ENCODE measurements at regions not wholly inside any gene's neighbourhood (a gene's known extent, or its start where the extent isn't known, plus 50 kb on each side); places are given as distances from the start of the nearest gene placed in this dataset.
A peak's percentile ranks its signal among the peaks of the same experiment; 100 is the strongest.

- no peak overlapping the region for H3K27ac ChIP-seq (ENCODE audit: low read length)
Observed at GRCh38 chr13:29693275-29693945, 97.9 kb upstream of the SLC7A1 start.

DNA sequence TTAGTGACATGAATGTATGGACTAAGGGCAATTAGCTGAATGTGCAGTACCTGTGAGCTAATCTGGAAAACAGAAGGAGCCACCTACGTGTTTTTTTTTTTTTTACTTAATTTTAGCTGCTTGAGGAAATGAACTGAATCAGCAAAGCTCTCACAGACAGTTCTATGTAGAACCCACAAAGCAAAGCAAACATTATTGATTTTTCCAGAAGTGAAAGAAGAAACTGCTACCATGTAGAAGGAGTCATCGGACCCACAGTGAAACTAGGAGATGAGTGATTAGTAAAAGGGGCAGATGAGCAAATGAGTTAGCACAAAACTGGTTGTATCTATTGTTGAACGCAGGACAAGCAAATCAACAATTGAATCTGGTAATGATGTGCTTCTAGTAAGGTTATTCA lies 94.1 kb upstream of the SLC7A1 start:
- Histone ChIP-seq H3K27ac (ENCODE audit: low read length) (no peak overlapping the region), H3K4me3 (ENCODE audit: low read length) (no peak overlapping the region), H3K27me3 (ENCODE audit: control insufficient read depth, insufficient read depth) (no peaks in the 10 kb centered on the region), H3K9me3 (ENCODE audit: control insufficient read depth, low read length) (no peaks in the 10 kb centered on the region), H3K4me1 (ENCODE audit: control insufficient read depth, insufficient read depth, low read length) (no peaks in the 10 kb centered on the region)
- intact Hi-C loops (cut with DNase I) = no loop called here
- no peak for ATAC-seq
- 82% methylated on average over 3 of the region's 3 CpGs for WGBS
- DNase-seq = no peak

More at GRCh38 chr13:29693275-29693945, 97.9 kb upstream of the SLC7A1 start:
- H3K4me1 ChIP-seq (ENCODE audit: control insufficient read depth, insufficient read depth, low read length) = no peaks in the 10 kb centered on the region
- H3K4me3 ChIP-seq (ENCODE audit: low read length) = no peak overlapping the region
- 86% methylated on average over 13 of the region's 13 CpGs for WGBS
- ATAC-seq (no peak), DNase-seq (peak in 1 of 3 donors; percentile 35)
- intact Hi-C loops (cut with DNase I) = no loop called here
- no peaks in the 10 kb centered on the region for H3K27me3 ChIP-seq (ENCODE audit: control insufficient read depth, insufficient read depth)
- H3K9me3 ChIP-seq (ENCODE audit: control insufficient read depth, low read length) = no peaks in the 10 kb centered on the region

GRCh38 chr13:29688193-29688592 lies 92.7 kb upstream of the SLC7A1 start:
- intact Hi-C loops (cut with DNase I) = no loop called here
- no peaks in the 10 kb centered on the region for H3K9me3 ChIP-seq (ENCODE audit: control insufficient read depth, low read length)
- DNase-seq (no peak), ATAC-seq (peak in 1 of 2 donors; percentile 48)
- H3K27me3 ChIP-seq (ENCODE audit: control insufficient read depth, insufficient read depth) = no peaks in the 10 kb centered on the region
- no peaks in the 10 kb centered on the region for H3K4me1 ChIP-seq (ENCODE audit: control insufficient read depth, insufficient read depth, low read length)
- peak overlapping the region; percentile 7 for H3K27ac ChIP-seq (ENCODE audit: low read length)
- WGBS = 88% methylated on average over 3 of the region's 3 CpGs
- H3K4me3 ChIP-seq (ENCODE audit: low read length) = no peak overlapping the region

- no peaks in the 10 kb centered on the region for H3K27me3 ChIP-seq (ENCODE audit: control insufficient read depth, insufficient read depth)
- H3K4me3 ChIP-seq (ENCODE audit: low read length) = no peak overlapping the region
- DNase-seq = no peak
- intact Hi-C loops (cut with DNase I) = no loop called here
- no peak overlapping the region for H3K27ac ChIP-seq (ENCODE audit: low read length)
- no peak for ATAC-seq
- no peaks in the 10 kb centered on the region for H3K9me3 ChIP-seq (ENCODE audit: control insufficient read depth, low read length)
- H3K4me1 ChIP-seq (ENCODE audit: control insufficient read depth, insufficient read depth, low read length) = no peaks in the 10 kb centered on the region
- WGBS = 58% methylated on average over 1 of the region's 1 CpG
Observed at GRCh38 chr13:29684441-29684840, 89.0 kb upstream of the SLC7A1 start.

GRCh38 chr13:29683041-29683440 lies 87.6 kb upstream of the SLC7A1 start:
- H3K4me3 ChIP-seq (ENCODE audit: low read length) = no peak overlapping the region
- no peaks in the 10 kb centered on the region for H3K27me3 ChIP-seq (ENCODE audit: control insufficient read depth, insufficient read depth)
- H3K9me3 ChIP-seq (ENCODE audit: control insufficient read depth, low read length) = no peaks in the 10 kb centered on the region
- no peak for ATAC-seq
- WGBS = 76% methylated on average over 4 of the region's 4 CpGs
- H3K4me1 ChIP-seq (ENCODE audit: control insufficient read depth, insufficient read depth, low read length) = no peaks in the 10 kb centered on the region
- H3K27ac ChIP-seq (ENCODE audit: low read length) = no peak overlapping the region
- DNase-seq = no peak
- intact Hi-C loops (cut with DNase I) = no loop called here

DNA sequence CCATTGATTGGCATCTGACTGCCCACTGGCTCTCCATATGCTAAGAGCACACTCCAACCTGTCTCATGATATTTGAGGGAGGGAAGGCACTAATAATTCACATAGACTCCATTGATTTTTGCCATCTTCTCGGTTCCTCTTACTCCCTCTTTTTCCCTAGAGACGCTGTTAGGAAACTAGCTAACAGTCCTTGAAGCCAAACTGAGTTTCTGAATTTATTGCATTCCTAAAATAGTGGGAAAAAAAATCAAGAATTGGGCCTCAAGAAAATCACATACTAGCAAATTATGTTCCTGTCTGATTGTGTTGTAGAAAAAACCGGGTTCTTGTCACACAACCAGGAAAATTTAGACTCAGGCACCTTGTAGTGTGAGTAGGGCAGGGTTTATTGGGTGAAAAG lies 86.4 kb upstream of the SLC7A1 start:
- WGBS = 55% methylated on average over 3 of the region's 3 CpGs
- Histone ChIP-seq H3K9me3 (ENCODE audit: control insufficient read depth, low read length) (no peaks in the 10 kb centered on the region), H3K4me1 (ENCODE audit: control insufficient read depth, insufficient read depth, low read length) (no peaks in the 10 kb centered on the region), H3K4me3 (ENCODE audit: low read length) (no peak overlapping the region), H3K27me3 (ENCODE audit: control insufficient read depth, insufficient read depth) (no peaks in the 10 kb centered on the region), H3K27ac (ENCODE audit: low read length) (no peak overlapping the region)
- intact Hi-C loops (cut with DNase I) = no loop called here
- ATAC-seq (no peak), DNase-seq (no peak)

DNA sequence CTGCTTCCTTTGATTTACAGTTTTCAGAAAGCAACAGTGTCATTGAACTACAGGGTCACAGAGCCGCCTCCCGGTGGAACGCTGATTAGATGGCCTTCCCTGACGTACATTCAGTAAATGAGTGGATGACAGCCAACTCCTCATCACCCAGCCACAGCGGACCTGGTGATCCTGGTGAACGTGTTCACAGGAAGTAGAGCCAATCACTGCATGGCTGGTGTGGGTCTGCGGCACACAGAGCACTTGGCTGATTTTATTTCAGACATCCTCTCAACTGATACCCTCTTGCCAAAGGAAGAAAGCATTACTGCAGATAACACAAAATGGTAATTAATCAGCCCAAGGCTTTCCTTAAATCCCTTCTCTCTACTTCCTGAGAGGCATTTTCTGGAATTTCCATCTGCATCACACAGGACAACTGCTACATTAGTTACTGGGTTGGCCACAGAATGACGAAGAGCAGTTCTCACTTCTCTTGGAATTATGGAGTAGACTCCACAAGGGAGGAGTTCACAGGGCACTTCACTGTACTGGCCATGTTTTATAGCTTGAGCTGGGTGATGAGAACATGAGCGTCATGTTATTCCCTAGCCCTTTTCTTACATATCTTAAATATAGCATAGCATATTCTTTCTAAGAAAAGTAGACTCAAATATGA lies 84.0 kb upstream of the SLC7A1 start:
- H3K27ac ChIP-seq (ENCODE audit: low read length) = no peak overlapping the region
- WGBS = 19% methylated on average over 9 of the region's 9 CpGs

DNA sequence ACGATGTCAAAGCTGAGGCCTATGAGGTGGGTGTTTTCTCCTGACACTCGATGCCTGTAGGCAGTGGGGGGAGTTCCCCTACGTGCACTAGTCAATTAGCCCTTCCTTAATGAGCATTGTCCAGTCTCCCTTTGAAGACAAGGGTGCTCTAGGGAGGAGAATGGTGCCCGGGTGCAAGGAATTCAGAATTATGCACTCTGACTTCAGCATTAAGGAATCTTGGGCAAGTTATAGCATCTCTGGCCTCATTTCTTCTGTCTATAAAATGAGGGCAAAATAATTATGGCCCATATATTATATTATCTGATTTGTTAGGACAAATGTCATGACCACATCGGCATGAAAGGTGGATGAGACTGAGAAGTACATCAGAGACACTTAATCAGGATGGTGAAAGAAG lies 82.1 kb upstream of the SLC7A1 start:
- H3K4me3 ChIP-seq (ENCODE audit: low read length) = no peak overlapping the region
- H3K9me3 ChIP-seq (ENCODE audit: control insufficient read depth, low read length) = no peaks in the 10 kb centered on the region
- intact Hi-C loops (cut with DNase I) = no loop called here
- no peak overlapping the region for H3K27ac ChIP-seq (ENCODE audit: low read length)
- WGBS = 80% methylated on average over 5 of the region's 5 CpGs
- no peaks in the 10 kb centered on the region for H3K4me1 ChIP-seq (ENCODE audit: control insufficient read depth, insufficient read depth, low read length)
- DNase-seq = no peak
- no peak for ATAC-seq
- no peaks in the 10 kb centered on the region for H3K27me3 ChIP-seq (ENCODE audit: control insufficient read depth, insufficient read depth)

More for the DNA sequence above, 84.0 kb upstream of the SLC7A1 start:
- H3K9me3 ChIP-seq (ENCODE audit: control insufficient read depth, low read length) = no peaks in the 10 kb centered on the region
- intact Hi-C loops (cut with DNase I) = no loop called here
- DNase-seq = peak; percentile 62 to 73 (median 64)
- no peak overlapping the region for H3K4me3 ChIP-seq (ENCODE audit: low read length)
- no peaks in the 10 kb centered on the region for H3K27me3 ChIP-seq (ENCODE audit: control insufficient read depth, insufficient read depth)
- peak; percentile 85 to 95 for ATAC-seq
- H3K4me1 ChIP-seq (ENCODE audit: control insufficient read depth, insufficient read depth, low read length) = no peaks in the 10 kb centered on the region

DNA sequence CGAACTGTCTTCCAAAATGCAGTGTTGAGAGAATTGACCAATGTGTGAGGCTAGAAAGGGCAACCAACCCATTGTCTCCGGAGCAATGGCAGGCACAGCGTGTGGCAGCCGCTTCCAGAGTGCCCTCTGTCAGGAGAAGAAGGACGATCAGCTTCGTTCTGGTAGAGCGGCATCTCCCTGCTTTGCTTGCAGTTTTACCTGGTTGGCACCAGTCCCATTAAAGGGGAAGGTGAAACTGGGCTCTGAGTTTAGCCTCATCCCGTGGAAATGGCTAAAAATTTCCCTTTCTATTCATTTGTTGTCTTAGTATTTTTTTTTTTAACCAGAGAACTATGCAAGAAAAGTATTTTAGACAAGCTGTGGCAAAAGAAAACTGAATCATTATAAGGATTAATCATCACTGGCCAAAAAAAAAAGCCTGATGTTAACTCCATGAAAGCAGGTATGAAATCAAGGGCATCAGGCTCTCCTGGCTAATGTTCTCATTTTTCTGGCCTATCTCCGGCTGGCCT lies 81.5 kb upstream of the SLC7A1 start:
- Histone ChIP-seq H3K27ac (ENCODE audit: low read length) (no peak overlapping the region), H3K4me1 (ENCODE audit: control insufficient read depth, insufficient read depth, low read length) (no peaks in the 10 kb centered on the region), H3K4me3 (ENCODE audit: low read length) (no peak overlapping the region), H3K9me3 (ENCODE audit: control insufficient read depth, low read length) (no peaks in the 10 kb centered on the region), H3K27me3 (ENCODE audit: control insufficient read depth, insufficient read depth) (no peaks in the 10 kb centered on the region)
- DNase-seq = no peak
- ATAC-seq = no peak
- 87% methylated on average over 9 of the region's 9 CpGs for WGBS
- intact Hi-C loops (cut with DNase I) = no loop called here

DNA sequence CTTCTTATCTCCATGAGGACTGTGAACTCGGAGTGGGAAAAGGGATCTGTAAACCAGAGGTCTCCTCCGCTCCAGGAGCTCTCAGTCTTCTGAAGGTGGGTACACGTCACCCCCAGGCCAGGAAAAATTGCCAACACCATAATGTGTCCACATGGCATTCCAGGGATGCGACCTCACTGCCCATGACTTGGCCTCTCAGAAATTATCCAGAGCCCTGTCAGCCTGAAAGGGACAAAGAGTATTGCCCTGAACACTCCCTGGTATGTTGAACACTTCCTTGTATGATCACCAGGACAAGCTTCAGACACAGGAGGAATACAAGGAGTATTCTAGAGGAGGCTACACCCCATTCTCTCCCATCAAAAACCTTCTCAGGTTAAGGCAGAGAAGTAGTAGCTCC lies 81.0 kb upstream of the SLC7A1 start:
- DNase-seq (no peak), ATAC-seq (no peak)
- H3K27me3 ChIP-seq (ENCODE audit: control insufficient read depth, insufficient read depth) = no peaks in the 10 kb centered on the region
- H3K27ac ChIP-seq (ENCODE audit: low read length) = no peak overlapping the region
- H3K4me1 ChIP-seq (ENCODE audit: control insufficient read depth, insufficient read depth, low read length) = no peaks in the 10 kb centered on the region
- no peak overlapping the region for H3K4me3 ChIP-seq (ENCODE audit: low read length)
- no peaks in the 10 kb centered on the region for H3K9me3 ChIP-seq (ENCODE audit: control insufficient read depth, low read length)
- intact Hi-C loops (cut with DNase I) = no loop called here
- WGBS = 72% methylated on average over 4 of the region's 4 CpGs

DNA sequence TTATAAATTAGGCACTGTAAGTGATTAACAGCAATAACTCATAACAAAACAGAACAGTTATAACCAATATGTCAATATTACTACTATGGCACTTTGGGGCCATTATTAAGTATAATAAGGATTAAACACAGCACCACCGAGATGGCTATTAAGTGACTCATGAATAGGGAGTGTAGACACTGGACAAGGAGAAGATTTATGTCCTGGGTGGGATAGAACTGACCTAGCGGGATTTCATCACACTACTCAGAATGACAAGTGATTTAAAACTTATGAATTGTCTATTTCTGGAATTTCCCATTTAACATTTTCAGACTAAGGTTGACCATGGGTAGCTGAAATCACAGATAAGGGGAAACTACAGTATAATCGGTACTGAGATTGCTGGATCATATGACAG lies 79.0 kb upstream of the SLC7A1 start:
- intact Hi-C loops (cut with DNase I) = no loop called here
- no peaks in the 10 kb centered on the region for H3K9me3 ChIP-seq (ENCODE audit: control insufficient read depth, low read length)
- no peaks in the 10 kb centered on the region for H3K4me1 ChIP-seq (ENCODE audit: control insufficient read depth, insufficient read depth, low read length)
- no peaks in the 10 kb centered on the region for H3K27me3 ChIP-seq (ENCODE audit: control insufficient read depth, insufficient read depth)
- WGBS = 66% methylated on average over 3 of the region's 3 CpGs
- no peak overlapping the region for H3K27ac ChIP-seq (ENCODE audit: low read length)
- DNase-seq (no peak), ATAC-seq (no peak)
- no peak overlapping the region for H3K4me3 ChIP-seq (ENCODE audit: low read length)
